Endothelial cell of umbilical vein (primary cell): ENCODE measurements at regions not wholly inside any gene's neighbourhood (a gene's known extent, or its start where the extent isn't known, plus 50 kb on each side); places are given as distances from the start of the nearest gene placed in this dataset.

Source experiments
- BruUV-seq: library from RNA; stranded (reverse); fragments of 400-500 nt; replicated peaks from 2 replicates; lab custom pipeline; 2021; lab: Mats Ljungman, UMichigan
- CTCF ChIA-PET: fragments of 300-600, 350-600 bp; sonication (Branson Sonifier 250); formaldehyde crosslinking; loops from one replicate; lab custom pipeline; 2021; ENCODE audit warnings: antibody characterized with exemption, inconsistent platforms; lab: Charles Lee
- POLR2A ChIA-PET: fragments of 300-600, 350-600 bp; sonication (Branson Sonifier 250); formaldehyde crosslinking; loops from one replicate; lab custom pipeline; 2021; ENCODE audit warnings: antibody characterized with exemption, inconsistent platforms; lab: Charles Lee
- DNase-seq: peaks from one replicate; pipeline ENCODE4 v3.0.0-alpha.2; 2011; ENCODE audit warnings: low read depth, low spot score
- FAIRE-seq: peaks from 2 replicates; lab custom pipeline; 2011; peaks lifted over from hg19 to GRCh38; lab: Jason Lieb, UNC
- H2AFZ ChIP-seq: 2 replicates; pipeline ENCODE4 v1.6.0; 2012; ENCODE audit warnings: low read depth, low read length, control low read depth, inconsistent platforms
- H3K27ac ChIP-seq: 2 replicates; pipeline ENCODE4 v1.5.1; 2011; ENCODE audit warnings: low read depth, mild to moderate bottlenecking, control low read depth, low read length, moderate library complexity; ENCODE audit not compliant: insufficient read depth
- H3K27me3 ChIP-seq, 2 experiments: 2 replicates each; pipeline versions ENCODE4 v1.6.0 to v1.6.1; 2011; ENCODE audit warnings: low read length in 2 of 2, mixed read lengths in 1 of 2; ENCODE audit not compliant: control insufficient read depth in 2 of 2, insufficient read depth in 2 of 2
- H3K36me3 ChIP-seq, 2 experiments: 2 replicates in 1 of 2; 3 replicates in 1 of 2; pipeline ENCODE4 v1.5.1; 2011; ENCODE audit warnings: low read length in 2 of 2, mild to moderate bottlenecking in 1 of 2, moderate library complexity in 1 of 2; ENCODE audit not compliant: control insufficient read depth in 2 of 2, insufficient read depth in 2 of 2; ENCODE audit errors: extremely low read depth in 1 of 2
- H3K4me1 ChIP-seq: 3 replicates; pipeline ENCODE4 v1.5.1; 2011; ENCODE audit warnings: mild to moderate bottlenecking, low read length; ENCODE audit not compliant: control insufficient read depth, insufficient read depth; ENCODE audit errors: extremely low read depth
- H3K4me2 ChIP-seq: 2 replicates; pipeline ENCODE4 v1.6.1; 2011; ENCODE audit warnings: low read length, control low read depth, mixed read lengths; ENCODE audit not compliant: insufficient read depth
- H3K4me3 ChIP-seq, 3 experiments: fragments of 200-600 bp in 1 of 3; sonication (generic), shearing (Covaris generic) in 1 of 3; replicated peaks in 1 of 3; 2 replicates each; pipeline ENCODE4 v1.5.1; 2011 to 2016; ENCODE audit warnings: control low read depth in 3 of 3, low read length in 3 of 3, mild to moderate bottlenecking in 2 of 3, inconsistent platforms in 1 of 3, low read depth in 1 of 3, moderate library complexity in 1 of 3; ENCODE audit not compliant: insufficient read depth in 1 of 3
- H3K79me2 ChIP-seq: 2 replicates; pipeline ENCODE4 v1.6.0; 2012; ENCODE audit warnings: low read length, inconsistent platforms; ENCODE audit not compliant: control insufficient read depth, insufficient read depth
- H3K9ac ChIP-seq: replicated peaks from 2 replicates; pipeline ENCODE3; 2011; ENCODE audit warnings: low read length, control low read depth; ENCODE audit not compliant: insufficient read depth; ENCODE audit errors: extremely low read depth
- H3K9me1 ChIP-seq: replicated peaks from 3 replicates; pipeline ENCODE4 v1.6.0; 2011; ENCODE audit warnings: mild to moderate bottlenecking, low read length; ENCODE audit not compliant: control insufficient read depth, insufficient read depth; ENCODE audit errors: extremely low read depth
- H3K9me3 ChIP-seq: replicated peaks from 2 replicates; pipeline ENCODE4 v1.5.1; 2012; ENCODE audit warnings: low read length, inconsistent platforms; ENCODE audit not compliant: control insufficient read depth, insufficient read depth
- H4K20me1 ChIP-seq: replicated peaks from 2 replicates; pipeline ENCODE3; 2011; ENCODE audit warnings: mild to moderate bottlenecking, low read length; ENCODE audit not compliant: control insufficient read depth, insufficient read depth; ENCODE audit errors: extremely low read depth
- EZH2 ChIP-seq: IDR thresholded peaks from 2 replicates; pipeline ENCODE4 v1.6.1; 2012; ENCODE audit warnings: borderline replicate concordance, low read depth, mild to moderate bottlenecking, moderate library complexity, low read length, inconsistent platforms; ENCODE audit not compliant: severe bottlenecking
- FOS ChIP-seq: IDR thresholded peaks from 2 replicates; pipeline ENCODE4 v1.6.1; 2011; ENCODE audit warnings: mild to moderate bottlenecking, low read length, moderate library complexity, borderline replicate concordance; ENCODE audit not compliant: insufficient read depth
- GATA2 ChIP-seq: IDR thresholded peaks from 2 replicates; pipeline ENCODE4 v1.7.0; 2011; ENCODE audit warnings: low read depth, mild to moderate bottlenecking, moderate library complexity, mixed read lengths, low read length; ENCODE audit not compliant: insufficient read length, insufficient read depth
- JUN ChIP-seq: IDR thresholded peaks from 2 replicates; pipeline ENCODE4 v1.6.1; 2011; ENCODE audit warnings: borderline replicate concordance, low read depth; ENCODE audit not compliant: insufficient read length, insufficient read depth
- MAX ChIP-seq: IDR thresholded peaks from 2 replicates; pipeline ENCODE4 v1.6.1; 2011; ENCODE audit not compliant: insufficient read depth, insufficient read length
- MYC ChIP-seq: IDR thresholded peaks from one replicate; pipeline ENCODE4 v1.6.1; 2011; ENCODE audit warnings: mild to moderate bottlenecking, low read depth, low read length
- POLR2A ChIP-seq: IDR thresholded peaks from 2 replicates; pipeline ENCODE4 v1.6.1; 2012; ENCODE audit warnings: low read depth, mild to moderate bottlenecking, control low read depth, low read length
- POLR2AphosphoS5 ChIP-seq: IDR thresholded peaks from 2 replicates; pipeline ENCODE4 v1.6.1; 2012; ENCODE audit warnings: low read depth, mild to moderate bottlenecking, control low read depth, low read length, moderate library complexity; ENCODE audit not compliant: insufficient read depth
- dilution Hi-C: fragments of 300-500 bp; cut with MboI; formaldehyde crosslinking; loops from one replicate; pipeline ENCODE4 v1.15.0; 2019; ENCODE audit warnings: low sequenced_read_pairs; ENCODE audit not compliant: extremely low pct_ligation_motif_present
- intact Hi-C: fragments of 100-400 bp; cut with micrococcal nuclease; formaldehyde crosslinking; loops from one replicate; pipeline ENCODE4 v1.10.0; 2022
- TF ChIP-seq, protein P1 (sequence below), 2 donors: IDR thresholded peaks; 1 replicate in 1 of 2; 2 replicates in 1 of 2; pipeline ENCODE4 v1.5.1; 2011; ENCODE audit warnings: low read length in 2 of 2, mild to moderate bottlenecking in 2 of 2, moderate library complexity in 2 of 2, control low read depth in 1 of 2, inconsistent platforms in 1 of 2, low read depth in 1 of 2; ENCODE audit not compliant: insufficient read depth in 1 of 2; ENCODE audit errors: extremely low read depth in 1 of 2

DNA sequence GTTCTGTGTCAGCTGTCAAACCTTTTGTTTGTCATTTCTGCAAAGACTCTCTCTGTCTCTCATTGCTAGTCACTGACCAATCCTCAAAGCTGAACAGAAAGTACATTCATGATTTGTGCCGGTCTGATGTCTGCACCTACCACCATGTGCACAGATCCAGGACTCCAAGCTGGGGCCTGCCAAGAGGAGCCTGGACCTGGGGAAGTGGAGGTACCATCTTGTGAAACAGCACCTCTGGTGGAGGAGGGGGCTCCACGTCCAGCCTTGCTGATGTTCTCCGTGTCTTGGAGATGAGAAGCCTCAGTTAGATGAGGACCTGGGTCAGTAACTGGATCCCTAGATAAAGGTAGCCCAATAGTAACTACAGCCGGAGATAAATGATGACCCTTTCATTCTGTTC is 98.9 kb downstream of the TENT4A start:
- POLR2A ChIA-PET = no interaction called here
- no peak overlapping the region for H3K27ac ChIP-seq
- no peaks in the 10 kb centered on the region for H3K9me3 ChIP-seq
- BruUV-seq = no TSS peak
- no peak overlapping the region for H3K4me3 ChIP-seq
- no peaks in the 10 kb centered on the region for H3K27me3 ChIP-seq
- H2AFZ ChIP-seq = no peak overlapping the region
- dilution Hi-C loops = no loop called here
- no peaks in the 10 kb centered on the region for H3K4me1 ChIP-seq
- TF ChIP-seq POLR2A (no peak), JUN (no peak)
- no peak for FAIRE-seq
- no peaks in the 10 kb centered on the region for H3K9me1 ChIP-seq
- no peak overlapping the region for H3K4me2 ChIP-seq
- H3K9ac ChIP-seq = no peak overlapping the region
- CTCF ChIA-PET = no interaction called here
- H3K79me2 ChIP-seq = no peaks in the 10 kb centered on the region
- H3K36me3 ChIP-seq = no peaks in the 10 kb centered on the region
- no peaks in the 10 kb centered on the region for H4K20me1 ChIP-seq
- intact Hi-C loops = no loop called here
- DNase-seq = no peak

DNA sequence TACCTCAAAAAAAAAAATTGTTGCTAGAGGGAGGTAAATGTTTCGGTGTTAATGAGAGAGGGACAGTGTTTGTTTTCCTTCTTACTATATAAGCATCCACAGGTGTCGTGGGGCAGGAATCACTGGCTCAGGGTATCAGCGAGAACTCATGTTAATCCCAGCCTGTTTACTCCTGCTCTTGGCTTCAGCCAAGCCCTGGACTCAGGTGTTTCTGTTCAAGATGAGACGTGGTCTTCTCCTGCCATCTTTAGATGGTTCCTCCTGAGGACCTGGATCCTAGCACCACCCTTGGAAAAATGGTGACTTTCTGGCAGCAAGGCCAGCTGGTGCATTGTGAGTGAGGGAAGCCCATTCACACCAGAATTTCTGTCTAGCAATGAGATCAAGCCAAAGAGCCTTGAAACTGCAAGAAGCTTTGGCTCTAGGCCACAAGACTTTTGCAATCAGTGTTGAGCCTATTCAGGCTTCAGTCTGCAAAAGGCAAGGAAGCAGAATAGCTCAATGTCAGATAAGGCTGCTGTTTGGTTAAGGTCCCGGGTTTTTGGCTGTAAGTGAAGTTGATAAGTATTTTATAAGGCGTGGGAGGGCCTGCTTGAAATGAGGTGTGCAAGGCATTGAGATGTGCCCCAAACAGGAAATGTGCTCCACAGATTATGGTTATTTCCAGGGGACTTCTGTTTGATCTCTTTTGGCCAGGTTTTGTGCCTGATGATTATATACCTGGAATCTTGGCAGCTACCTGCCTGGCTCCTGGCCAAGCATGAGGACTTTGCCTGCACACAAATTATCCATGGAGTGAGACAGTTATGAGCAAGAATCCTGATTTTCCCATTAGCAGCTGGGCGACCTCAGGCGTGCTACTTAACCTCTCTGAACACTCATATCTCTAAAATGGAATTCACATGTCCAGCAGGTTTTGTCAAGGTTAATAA is 99.8 kb downstream of the TENT4A start:
- H3K36me3 ChIP-seq = no peaks in the 10 kb centered on the region
- no peak overlapping the region for H3K4me3 ChIP-seq
- H3K9me3 ChIP-seq = no peaks in the 10 kb centered on the region
- TF ChIP-seq, protein P1, sequence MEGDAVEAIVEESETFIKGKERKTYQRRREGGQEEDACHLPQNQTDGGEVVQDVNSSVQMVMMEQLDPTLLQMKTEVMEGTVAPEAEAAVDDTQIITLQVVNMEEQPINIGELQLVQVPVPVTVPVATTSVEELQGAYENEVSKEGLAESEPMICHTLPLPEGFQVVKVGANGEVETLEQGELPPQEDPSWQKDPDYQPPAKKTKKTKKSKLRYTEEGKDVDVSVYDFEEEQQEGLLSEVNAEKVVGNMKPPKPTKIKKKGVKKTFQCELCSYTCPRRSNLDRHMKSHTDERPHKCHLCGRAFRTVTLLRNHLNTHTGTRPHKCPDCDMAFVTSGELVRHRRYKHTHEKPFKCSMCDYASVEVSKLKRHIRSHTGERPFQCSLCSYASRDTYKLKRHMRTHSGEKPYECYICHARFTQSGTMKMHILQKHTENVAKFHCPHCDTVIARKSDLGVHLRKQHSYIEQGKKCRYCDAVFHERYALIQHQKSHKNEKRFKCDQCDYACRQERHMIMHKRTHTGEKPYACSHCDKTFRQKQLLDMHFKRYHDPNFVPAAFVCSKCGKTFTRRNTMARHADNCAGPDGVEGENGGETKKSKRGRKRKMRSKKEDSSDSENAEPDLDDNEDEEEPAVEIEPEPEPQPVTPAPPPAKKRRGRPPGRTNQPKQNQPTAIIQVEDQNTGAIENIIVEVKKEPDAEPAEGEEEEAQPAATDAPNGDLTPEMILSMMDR (IDR thresholded peaks at IDR 0.05; ENCODE audit: extremely low read depth in 1 of 2, insufficient read depth in 1 of 2, low read depth in 1 of 2, low read length in 2 of 2) = no peak
- no peak for TF ChIP-seq MYC
- TF ChIP-seq FOS = no peak
- no peak for TF ChIP-seq GATA2
- TF ChIP-seq POLR2A = no peak
- no peak for TF ChIP-seq POLR2AphosphoS5
- no peak for TF ChIP-seq JUN
- no peak for TF ChIP-seq EZH2
- no peak for TF ChIP-seq MAX
- dilution Hi-C loops (no loop called here), intact Hi-C loops (no loop called here)
- no peaks in the 10 kb centered on the region for H4K20me1 ChIP-seq
- H3K27ac ChIP-seq = no peak overlapping the region
- ChIA-PET CTCF (no interaction called here), POLR2A (no interaction called here)
- no peak overlapping the region for H2AFZ ChIP-seq
- no peak overlapping the region for H3K9ac ChIP-seq
- no peak for FAIRE-seq
- BruUV-seq = no TSS peak
- H3K9me1 ChIP-seq = no peaks in the 10 kb centered on the region
- DNase-seq = no peak
- H3K4me1 ChIP-seq = no peaks in the 10 kb centered on the region
- no peak overlapping the region for H3K4me2 ChIP-seq
- no peaks in the 10 kb centered on the region for H3K79me2 ChIP-seq
- H3K27me3 ChIP-seq = no peaks in the 10 kb centered on the region
